IPS-15b (cell line): ENCODE measurements at regions not wholly inside any gene's neighbourhood (a gene's known extent, or its start where the extent isn't known, plus 50 kb on each side); places are given as distances from the start of the nearest gene placed in this dataset.

ENCODE experiments used
- H3K27me3 ChIP-seq: one replicate; pipeline ENCODE4 v1.6.1; 2013; ENCODE audit warnings: low read length; ENCODE audit not compliant: control insufficient read depth, insufficient read depth
- H3K36me3 ChIP-seq: one replicate; pipeline ENCODE4 v1.6.1; 2013; ENCODE audit warnings: low read length; ENCODE audit not compliant: control insufficient read depth, insufficient read depth
- H3K4me1 ChIP-seq: one replicate; pipeline ENCODE4 v1.6.1; 2013; ENCODE audit warnings: mild to moderate bottlenecking, low read length; ENCODE audit not compliant: control insufficient read depth, insufficient read depth
- H3K4me3 ChIP-seq: one replicate; pipeline ENCODE4 v1.5.1; 2013; ENCODE audit warnings: low read depth, low read length
- H3K9ac ChIP-seq: one replicate; pipeline ENCODE4 v1.6.1; 2013; ENCODE audit warnings: low read depth, mild to moderate bottlenecking, low read length
- H3K9me3 ChIP-seq: one replicate; pipeline ENCODE4 v1.6.1; 2013; ENCODE audit warnings: mild to moderate bottlenecking, low read length; ENCODE audit not compliant: control insufficient read depth, insufficient read depth

DNA sequence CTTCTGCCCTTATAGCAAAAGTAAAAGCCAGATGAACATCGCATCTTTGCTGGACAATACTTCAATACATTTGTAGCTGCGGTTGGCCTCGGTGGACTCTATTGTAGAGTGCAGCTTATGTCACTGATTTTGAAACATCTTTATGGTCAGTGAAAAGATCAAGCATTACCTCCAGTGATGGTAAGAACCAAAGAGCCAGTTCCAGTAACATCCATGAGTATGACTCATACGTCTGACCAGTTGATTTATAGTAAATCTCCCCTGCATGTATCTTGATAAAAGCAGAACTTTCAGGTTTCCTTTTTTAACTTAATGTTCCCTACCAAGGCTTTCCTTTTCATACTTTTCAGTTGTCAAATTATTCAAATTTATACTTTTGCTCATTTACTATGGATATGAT, 119.2 kb upstream of the HNRNPA3 start:
- no peaks in the 10 kb centered on the region for H3K36me3 ChIP-seq
- H3K9ac ChIP-seq: no peak overlapping the region
- no peaks in the 10 kb centered on the region for H3K27me3 ChIP-seq
- H3K4me1 ChIP-seq: no peaks in the 10 kb centered on the region
- H3K9me3 ChIP-seq: no peaks in the 10 kb centered on the region
- H3K4me3 ChIP-seq: no peak overlapping the region

DNA sequence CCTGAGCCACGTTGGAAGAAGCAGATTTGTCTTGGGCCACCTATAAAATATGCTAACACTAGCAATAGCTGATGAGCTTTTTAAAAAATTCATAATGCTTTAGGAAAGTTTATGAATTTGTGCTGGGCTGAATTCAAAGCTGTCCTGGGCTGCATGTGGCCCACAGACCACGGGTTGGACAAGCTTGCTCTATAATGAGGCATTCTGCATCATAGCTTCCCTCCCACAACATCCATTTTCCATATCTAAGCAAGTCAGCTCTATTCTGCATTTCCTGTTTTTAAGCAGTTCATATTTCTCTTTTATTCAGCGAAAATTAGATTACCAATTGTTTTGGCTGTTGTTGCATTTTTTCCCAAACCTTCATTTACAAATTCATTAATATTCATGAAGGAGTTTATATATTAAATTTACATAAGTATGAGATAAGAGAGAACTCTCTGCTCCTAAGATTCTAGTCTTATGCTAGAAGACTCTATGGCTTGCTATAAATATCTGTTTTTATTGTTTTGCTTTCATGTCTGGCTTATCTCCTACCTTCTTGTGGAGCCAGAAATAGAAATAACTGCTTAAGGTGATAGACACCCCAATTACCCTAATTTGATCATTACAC, 114.5 kb upstream of the HNRNPA3 start:
- no peak overlapping the region for H3K9ac ChIP-seq
- H3K36me3 ChIP-seq: no peaks in the 10 kb centered on the region
- no peaks in the 10 kb centered on the region for H3K9me3 ChIP-seq
- no peaks in the 10 kb centered on the region for H3K27me3 ChIP-seq
- H3K4me1 ChIP-seq: no peaks in the 10 kb centered on the region
- H3K4me3 ChIP-seq: no peak overlapping the region

DNA sequence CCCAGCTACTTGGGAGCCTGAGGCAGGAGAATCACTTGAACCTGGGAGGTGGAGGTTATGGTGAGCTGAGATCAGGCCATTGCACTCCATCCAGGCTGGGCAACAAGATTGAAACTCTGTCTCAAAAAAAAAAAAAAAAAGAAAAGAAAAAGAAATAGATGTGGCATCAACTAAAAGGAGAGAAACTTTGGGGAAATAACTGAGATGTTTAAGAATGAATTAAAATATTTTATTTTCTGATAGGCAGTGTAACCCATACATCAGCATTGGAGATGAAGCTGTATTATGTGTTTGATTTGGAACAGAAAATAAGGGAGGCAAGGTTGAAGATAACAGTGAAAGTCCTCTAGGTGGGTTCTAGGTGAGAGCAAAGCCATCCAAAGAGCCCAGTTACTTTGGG, 110.7 kb upstream of the HNRNPA3 start:
- H3K27me3 ChIP-seq: no peaks in the 10 kb centered on the region
- no peaks in the 10 kb centered on the region for H3K4me1 ChIP-seq
- H3K4me3 ChIP-seq: no peak overlapping the region
- no peaks in the 10 kb centered on the region for H3K9me3 ChIP-seq
- no peaks in the 10 kb centered on the region for H3K36me3 ChIP-seq
- H3K9ac ChIP-seq: no peak overlapping the region

DNA sequence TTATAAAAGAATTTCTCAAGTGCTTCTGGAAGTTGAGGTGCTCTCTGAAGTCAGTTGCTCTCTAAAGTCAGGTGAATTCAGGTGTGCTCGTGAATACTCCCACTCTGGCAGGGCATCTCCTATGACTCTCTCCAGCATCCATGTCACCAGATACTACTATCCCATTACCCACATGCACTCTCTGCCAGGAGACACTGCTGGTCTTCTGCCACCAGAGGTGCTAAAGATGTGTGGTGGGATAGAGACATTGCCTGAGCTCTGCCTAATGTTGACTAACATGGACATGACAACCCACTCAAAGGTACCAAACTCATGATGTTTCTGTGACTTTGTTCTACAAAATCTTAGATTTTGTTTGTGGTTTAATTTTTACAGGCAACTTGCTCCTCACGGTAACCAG, 106.4 kb upstream of the HNRNPA3 start:
- Histone ChIP-seq H3K27me3 (no peaks in the 10 kb centered on the region), H3K4me1 (no peaks in the 10 kb centered on the region), H3K4me3 (no peak overlapping the region), H3K9me3 (no peaks in the 10 kb centered on the region), H3K36me3 (no peaks in the 10 kb centered on the region), H3K9ac (no peak overlapping the region)

DNA sequence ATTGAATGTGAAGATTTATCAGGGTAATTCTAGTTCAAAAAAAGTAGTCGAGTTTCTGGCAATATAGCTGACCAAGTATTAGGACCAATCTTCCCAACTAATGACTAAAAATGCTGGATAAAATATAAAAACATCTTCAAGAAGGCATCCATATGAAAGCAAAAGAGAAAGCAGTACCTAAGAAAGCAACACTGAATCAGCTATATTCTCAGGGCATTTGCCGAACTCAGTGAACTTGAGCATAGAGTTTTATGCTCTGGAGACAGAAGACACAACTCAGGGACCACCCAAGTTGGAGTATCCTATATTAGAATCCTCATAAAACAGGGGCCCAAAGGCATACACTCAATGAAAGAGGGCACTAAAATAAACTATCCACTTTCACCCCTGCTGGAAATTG, 103.7 kb upstream of the HNRNPA3 start:
- Histone ChIP-seq H3K4me1 (no peaks in the 10 kb centered on the region), H3K4me3 (no peak overlapping the region), H3K9ac (no peak overlapping the region), H3K9me3 (no peaks in the 10 kb centered on the region), H3K27me3 (no peaks in the 10 kb centered on the region), H3K36me3 (no peaks in the 10 kb centered on the region)

DNA sequence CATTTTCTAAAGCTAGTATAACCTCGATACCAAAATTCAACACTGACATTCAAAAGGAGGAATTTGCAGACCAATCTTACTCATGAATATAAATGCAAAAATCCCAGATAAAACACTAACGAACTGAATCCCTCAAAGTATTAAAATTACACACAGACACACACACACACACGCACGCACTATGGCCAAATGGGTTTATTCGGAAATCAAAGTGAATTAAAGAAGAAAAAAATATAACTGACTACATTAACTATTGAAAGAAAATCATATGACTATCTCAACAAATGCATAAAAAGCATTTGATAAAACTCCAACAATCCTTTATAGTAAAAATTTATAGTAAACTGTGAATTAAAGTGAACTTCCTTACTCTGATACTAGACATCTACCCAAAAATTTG, 97.9 kb upstream of the HNRNPA3 start:
- H3K4me3 ChIP-seq: no peak overlapping the region
- H3K9me3 ChIP-seq: no peaks in the 10 kb centered on the region
- H3K9ac ChIP-seq: no peak overlapping the region
- no peaks in the 10 kb centered on the region for H3K27me3 ChIP-seq
- peaks cover 5% of the 10 kb centered on the region for H3K4me1 ChIP-seq
- no peaks in the 10 kb centered on the region for H3K36me3 ChIP-seq

DNA sequence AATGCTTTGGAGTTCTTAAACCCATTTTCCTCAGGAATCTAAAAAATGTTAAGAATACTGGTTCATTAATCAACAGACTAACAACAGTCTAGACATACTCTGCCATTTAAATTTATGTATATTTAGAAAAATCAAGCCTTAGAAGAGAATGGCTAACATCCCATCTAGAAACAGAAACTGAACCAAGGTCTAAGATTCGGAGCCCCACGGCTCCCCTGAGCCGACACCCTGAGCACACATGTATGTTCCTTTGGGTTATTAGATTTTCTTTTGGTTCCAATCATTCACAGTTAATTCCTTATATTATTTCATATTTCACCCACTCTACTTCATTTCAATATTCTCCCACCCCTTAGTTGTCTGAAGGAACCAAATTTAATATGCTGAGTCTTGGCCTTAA, 94.8 kb upstream of the HNRNPA3 start:
- no peak overlapping the region for H3K4me3 ChIP-seq
- H3K9ac ChIP-seq: no peak overlapping the region
- peaks cover 5% of the 10 kb centered on the region for H3K4me1 ChIP-seq
- no peaks in the 10 kb centered on the region for H3K36me3 ChIP-seq
- no peaks in the 10 kb centered on the region for H3K9me3 ChIP-seq
- H3K27me3 ChIP-seq: no peaks in the 10 kb centered on the region

DNA sequence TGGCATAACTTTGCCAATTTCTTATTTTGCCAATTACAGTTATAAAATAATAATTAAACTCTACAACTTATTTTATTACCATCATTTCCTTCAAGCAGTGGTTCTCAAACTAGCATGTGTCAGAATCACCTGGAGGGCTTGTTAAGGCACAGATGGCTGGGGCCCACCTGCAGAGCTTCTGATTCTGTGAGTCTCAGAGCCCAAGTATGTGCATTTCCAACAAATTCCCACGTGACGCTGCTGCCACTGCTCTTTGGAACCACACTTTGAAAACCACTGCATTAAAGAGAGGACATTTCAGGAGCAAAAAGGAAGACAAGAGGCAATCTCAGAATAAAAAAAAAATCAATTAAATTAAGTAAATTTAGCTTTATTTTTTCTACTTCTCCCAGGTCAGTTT, 94.0 kb upstream of the HNRNPA3 start:
- H3K4me1 ChIP-seq: peaks cover 5% of the 10 kb centered on the region
- no peaks in the 10 kb centered on the region for H3K9me3 ChIP-seq
- H3K9ac ChIP-seq: no peak overlapping the region
- H3K27me3 ChIP-seq: no peaks in the 10 kb centered on the region
- no peaks in the 10 kb centered on the region for H3K36me3 ChIP-seq
- no peak overlapping the region for H3K4me3 ChIP-seq

DNA sequence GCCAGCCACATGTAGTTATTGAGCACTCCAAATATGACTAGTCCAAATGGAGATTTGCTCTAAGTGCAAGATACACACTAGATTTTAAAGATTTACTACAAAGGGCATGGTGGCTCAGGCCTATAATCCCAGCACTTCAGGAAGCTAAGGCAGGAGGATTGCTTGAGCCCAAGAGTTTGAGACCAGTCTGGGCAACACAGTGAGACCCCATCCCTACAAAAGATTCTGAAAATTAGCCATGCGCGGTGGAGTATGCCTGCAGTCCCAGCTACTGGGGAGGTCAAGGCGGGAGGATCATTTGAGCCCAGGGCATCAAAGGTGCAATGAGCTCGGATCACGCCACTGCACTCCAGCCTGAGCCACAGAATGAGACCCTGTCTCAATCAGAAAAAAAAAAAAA, 93.5 kb upstream of the HNRNPA3 start:
- Histone ChIP-seq H3K36me3 (no peaks in the 10 kb centered on the region), H3K4me1 (peaks cover 5% of the 10 kb centered on the region), H3K27me3 (no peaks in the 10 kb centered on the region), H3K4me3 (no peak overlapping the region), H3K9me3 (no peaks in the 10 kb centered on the region), H3K9ac (no peak overlapping the region)

DNA sequence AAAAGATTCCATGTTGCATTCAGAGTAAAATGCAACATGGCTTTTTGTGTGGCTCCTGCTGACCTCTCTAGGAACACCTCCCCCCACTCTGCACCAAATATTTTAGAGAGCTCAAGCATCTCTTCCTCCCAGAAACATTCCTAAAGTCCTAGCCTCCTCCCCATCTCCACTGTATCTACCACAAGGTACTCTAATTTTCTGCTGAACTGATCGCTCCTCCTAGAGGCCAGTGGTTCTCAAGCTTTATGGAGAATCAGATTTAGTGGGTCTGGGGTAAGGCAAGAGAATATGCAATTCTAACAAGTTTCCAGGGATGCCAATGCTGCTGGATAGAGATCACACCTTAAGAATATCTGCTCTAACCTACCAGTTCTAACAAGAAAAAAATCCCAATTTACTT, 89.5 kb upstream of the HNRNPA3 start:
- Histone ChIP-seq H3K27me3 (no peaks in the 10 kb centered on the region), H3K36me3 (no peaks in the 10 kb centered on the region), H3K4me3 (no peak overlapping the region), H3K4me1 (peaks cover 5% of the 10 kb centered on the region), H3K9ac (no peak overlapping the region), H3K9me3 (no peaks in the 10 kb centered on the region)

DNA sequence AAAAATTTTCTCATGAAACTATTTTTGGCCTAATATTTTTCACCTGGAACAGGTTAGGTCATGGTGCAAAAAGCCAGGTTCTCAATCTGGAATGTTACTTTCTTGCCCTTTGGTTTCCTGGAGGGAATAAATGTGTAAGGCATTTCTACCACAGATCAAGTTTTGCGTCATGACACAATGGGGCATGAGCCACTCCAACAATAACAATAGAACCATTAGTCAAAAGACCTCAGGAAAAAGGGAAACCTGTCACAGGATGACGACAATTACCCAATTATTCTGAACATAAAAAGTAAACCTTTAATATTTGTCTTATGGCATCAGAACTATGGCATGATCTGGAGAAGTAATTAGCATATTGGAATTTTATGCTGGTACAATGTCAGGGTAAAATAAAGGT, 88.2 kb upstream of the HNRNPA3 start:
- Histone ChIP-seq H3K36me3 (no peaks in the 10 kb centered on the region), H3K9ac (no peak overlapping the region), H3K4me3 (no peak overlapping the region), H3K9me3 (no peaks in the 10 kb centered on the region), H3K27me3 (no peaks in the 10 kb centered on the region), H3K4me1 (no peaks in the 10 kb centered on the region)

DNA sequence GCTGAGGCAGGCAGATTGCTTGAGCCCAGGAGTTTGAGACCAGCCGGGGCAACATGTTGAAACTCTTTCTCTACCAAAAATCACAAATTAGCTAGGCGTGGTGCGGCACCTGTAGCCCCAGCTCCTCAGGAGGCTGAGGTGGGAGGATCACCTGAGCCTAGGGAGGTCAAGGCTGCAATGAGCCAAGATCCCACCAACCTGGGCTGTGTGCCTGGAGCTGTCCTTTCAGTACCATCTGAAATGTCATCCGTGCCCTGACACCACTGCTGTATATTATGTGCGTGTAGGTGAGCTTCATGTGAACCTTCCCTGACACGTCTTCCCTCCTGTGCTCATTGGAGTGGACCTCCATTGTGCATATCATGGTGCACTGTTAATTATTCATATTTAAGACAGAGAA, 84.8 kb upstream of the HNRNPA3 start:
- Histone ChIP-seq H3K27me3 (no peaks in the 10 kb centered on the region), H3K9me3 (no peaks in the 10 kb centered on the region), H3K4me3 (no peak overlapping the region), H3K9ac (no peak overlapping the region), H3K4me1 (no peaks in the 10 kb centered on the region), H3K36me3 (no peaks in the 10 kb centered on the region)

DNA sequence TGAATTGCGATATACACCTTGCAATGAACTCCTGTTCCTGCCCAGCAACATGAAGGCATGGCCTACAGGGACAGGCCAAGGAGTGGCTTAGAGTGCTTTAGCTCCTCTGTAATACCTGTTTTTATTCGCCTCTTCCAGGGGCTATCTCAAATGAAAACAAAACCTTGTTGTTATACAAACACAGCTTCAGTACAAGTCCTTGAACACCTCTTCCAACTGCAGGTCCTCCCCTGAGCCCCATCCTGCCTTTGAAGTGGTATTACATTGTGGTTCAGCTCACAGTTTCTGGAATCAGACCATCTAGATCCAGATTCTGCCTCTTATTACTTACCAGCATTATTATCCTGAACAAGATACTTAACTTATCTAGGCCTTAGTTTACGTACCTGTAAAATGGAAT, 83.0 kb upstream of the HNRNPA3 start:
- no peaks in the 10 kb centered on the region for H3K36me3 ChIP-seq
- no peaks in the 10 kb centered on the region for H3K27me3 ChIP-seq
- no peaks in the 10 kb centered on the region for H3K9me3 ChIP-seq
- no peak overlapping the region for H3K4me3 ChIP-seq
- H3K9ac ChIP-seq: no peak overlapping the region
- H3K4me1 ChIP-seq: no peaks in the 10 kb centered on the region
